ACC112 (cell line): ENCODE measurements at regions not wholly inside any gene's neighbourhood (a gene's known extent, or its start where the extent isn't known, plus 50 kb on each side); places are given as distances from the start of the nearest gene placed in this dataset.

Source experiments
- H2AFZ ChIP-seq: fragments of 200-600 bp; sonication (generic); one replicate; pipeline ENCODE4 v1.6.0; 2017; ENCODE audit warnings: antibody characterized with exemption, low read length; ENCODE audit not compliant: unreplicated experiment
- H3K27ac ChIP-seq: fragments of 200-600 bp; sonication (generic); 2 replicates; pipeline ENCODE4 v1.5.1; 2014; ENCODE audit warnings: low read depth, mild to moderate bottlenecking, antibody characterized with exemption, low read length, moderate library complexity
- H3K27me3 ChIP-seq: fragments of 200-600 bp; sonication (generic); 2 replicates; pipeline ENCODE4 v1.6.1; 2014; ENCODE audit warnings: mild to moderate bottlenecking, antibody characterized with exemption, low read length, moderate library complexity, mixed read lengths; ENCODE audit not compliant: insufficient read depth
- H3K36me3 ChIP-seq: fragments of 200-600 bp; sonication (generic); 2 replicates; pipeline ENCODE4 v1.6.1; 2016; ENCODE audit warnings: mild to moderate bottlenecking, antibody characterized with exemption, low read length, moderate library complexity, mixed read lengths; ENCODE audit not compliant: insufficient read depth
- H3K4me1 ChIP-seq: fragments of 200-600 bp; sonication (generic); one replicate; pipeline ENCODE4 v1.6.1; 2016; ENCODE audit warnings: low read length, mixed read lengths; ENCODE audit not compliant: insufficient read depth, unreplicated experiment, control insufficient read depth
- H3K4me3 ChIP-seq: fragments of 200-600 bp; sonication (generic); 2 replicates; pipeline ENCODE4 v1.5.1; 2014; ENCODE audit warnings: mild to moderate bottlenecking, low read depth, low read length
- H3K79me2 ChIP-seq: fragments of 200-600 bp; sonication (generic); one replicate; pipeline ENCODE4 v1.6.0; 2016; ENCODE audit warnings: low read length; ENCODE audit not compliant: control insufficient read depth, unreplicated experiment, insufficient read depth

DNA sequence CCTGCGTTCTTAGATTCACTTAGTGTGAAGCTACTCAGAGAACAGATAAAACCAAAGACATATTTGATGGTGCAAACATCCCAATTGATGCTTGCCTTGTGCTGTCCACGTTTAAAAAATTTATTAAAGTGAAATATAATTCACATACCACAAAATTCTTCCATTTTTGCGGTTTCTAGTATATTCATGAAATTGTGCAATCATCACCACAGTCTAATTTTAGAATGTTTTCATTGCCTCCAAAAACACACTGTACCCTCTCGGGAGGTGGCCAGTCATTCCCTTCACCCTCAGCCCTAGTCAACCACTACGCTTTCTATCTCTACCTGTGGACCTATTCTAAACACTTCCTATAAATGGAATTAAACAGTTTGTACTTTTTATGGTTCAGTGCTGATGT is 1109.2 kb downstream of the FLRT2 start:
- Histone ChIP-seq H3K4me3 (no peak overlapping the region), H3K36me3 (no peaks in the 10 kb centered on the region), H2AFZ (no peak overlapping the region), H3K4me1 (no peaks in the 10 kb centered on the region), H3K79me2 (no peaks in the 10 kb centered on the region), H3K27ac (no peak overlapping the region), H3K27me3 (no peaks in the 10 kb centered on the region)

GRCh38 chr14:86627080-86627479 is 1097.1 kb downstream of the FLRT2 start:
- Histone ChIP-seq H3K27ac (no peak overlapping the region), H3K27me3 (no peaks in the 10 kb centered on the region), H3K4me1 (no peaks in the 10 kb centered on the region), H2AFZ (no peak overlapping the region), H3K4me3 (no peak overlapping the region), H3K79me2 (no peaks in the 10 kb centered on the region), H3K36me3 (no peaks in the 10 kb centered on the region)

- Histone ChIP-seq H2AFZ (no peak overlapping the region), H3K27me3 (no peaks in the 10 kb centered on the region), H3K4me1 (no peaks in the 10 kb centered on the region), H3K79me2 (no peaks in the 10 kb centered on the region), H3K36me3 (no peaks in the 10 kb centered on the region), H3K27ac (no peak overlapping the region), H3K4me3 (no peak overlapping the region)
These were observed 1096.6 kb downstream of the FLRT2 start for GRCh38 chr14:86626530-86626929.

GRCh38 chr14:86625637-86626036 is 1095.7 kb downstream of the FLRT2 start:
- Histone ChIP-seq H2AFZ (no peak overlapping the region), H3K27ac (no peak overlapping the region), H3K36me3 (no peaks in the 10 kb centered on the region), H3K27me3 (no peaks in the 10 kb centered on the region), H3K79me2 (no peaks in the 10 kb centered on the region), H3K4me3 (no peak overlapping the region), H3K4me1 (no peaks in the 10 kb centered on the region)

DNA sequence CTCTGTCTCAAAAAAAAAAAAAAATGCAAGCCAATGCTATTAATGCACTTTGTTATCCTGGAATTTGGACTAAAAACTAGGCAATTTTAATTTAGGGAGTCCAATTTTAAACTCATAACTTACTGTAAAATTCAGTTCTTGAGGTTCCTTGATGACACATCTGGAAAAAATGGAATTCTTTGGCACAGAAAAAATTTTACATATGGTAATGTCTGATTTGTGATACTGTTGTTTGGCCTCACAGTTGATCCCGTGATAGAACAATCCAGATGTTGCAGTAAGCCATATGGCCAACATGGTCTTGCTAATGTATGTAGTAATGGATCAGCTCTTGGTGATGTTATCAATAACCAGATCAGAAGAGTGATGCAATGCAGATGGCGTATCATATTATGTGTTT is 1089.8 kb downstream of the FLRT2 start:
- Histone ChIP-seq H3K79me2 (no peaks in the 10 kb centered on the region), H3K4me1 (no peaks in the 10 kb centered on the region)

DNA sequence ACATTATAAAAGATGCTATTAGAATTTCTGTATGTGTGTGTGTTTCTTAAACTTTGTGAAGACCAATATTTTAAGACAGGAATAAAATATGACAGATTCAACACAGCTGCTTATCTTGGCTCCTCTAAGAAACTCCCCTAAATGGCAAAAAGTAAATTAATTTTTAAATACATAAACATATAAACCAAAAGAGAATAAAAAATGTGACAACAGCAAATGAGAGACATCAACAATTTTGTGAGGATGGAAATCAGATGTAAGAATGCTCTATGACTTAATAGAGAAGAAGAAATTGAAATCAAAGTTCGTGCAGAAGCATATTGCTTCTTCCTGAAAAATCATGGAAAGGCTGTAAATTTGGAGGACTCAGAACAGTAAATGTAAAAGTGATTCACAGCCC is 1083.8 kb downstream of the FLRT2 start:
- Histone ChIP-seq H3K27ac (no peak overlapping the region), H2AFZ (no peak overlapping the region), H3K36me3 (no peaks in the 10 kb centered on the region), H3K27me3 (no peaks in the 10 kb centered on the region), H3K4me3 (no peak overlapping the region), H3K79me2 (no peaks in the 10 kb centered on the region), H3K4me1 (no peaks in the 10 kb centered on the region)

More for the DNA sequence above, 1089.8 kb downstream of the FLRT2 start:
- Histone ChIP-seq H3K27ac (no peak overlapping the region), H2AFZ (no peak overlapping the region), H3K4me3 (no peak overlapping the region), H3K36me3 (no peaks in the 10 kb centered on the region), H3K27me3 (no peaks in the 10 kb centered on the region)

DNA sequence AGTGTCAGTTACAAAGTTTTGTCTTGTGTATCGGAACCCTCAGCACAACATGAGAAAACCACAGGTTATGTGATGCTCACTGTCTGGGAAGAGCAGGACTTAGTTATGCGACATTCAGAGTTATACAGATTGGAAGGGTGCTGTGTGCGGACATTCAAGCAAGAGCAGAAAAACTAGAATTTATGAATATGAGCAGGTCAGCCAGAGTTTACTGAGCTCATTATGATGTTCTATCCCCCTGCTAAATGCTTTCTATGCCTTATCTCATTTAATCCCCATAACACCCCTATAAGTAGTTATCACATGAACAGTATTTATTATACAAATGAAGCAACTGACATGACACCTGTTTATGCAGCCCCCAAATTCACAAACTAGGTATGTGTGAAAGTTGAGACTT is 1083.2 kb downstream of the FLRT2 start:
- no peak overlapping the region for H2AFZ ChIP-seq

GRCh38 chr14:86604561-86604960 is 1074.6 kb downstream of the FLRT2 start:
- H3K27ac ChIP-seq: no peak overlapping the region
- H3K27me3 ChIP-seq: no peaks in the 10 kb centered on the region
- no peaks in the 10 kb centered on the region for H3K79me2 ChIP-seq
- no peak overlapping the region for H3K4me3 ChIP-seq
- H2AFZ ChIP-seq: no peak overlapping the region
- no peaks in the 10 kb centered on the region for H3K36me3 ChIP-seq
- no peaks in the 10 kb centered on the region for H3K4me1 ChIP-seq

More for the DNA sequence above, 1083.2 kb downstream of the FLRT2 start:
- Histone ChIP-seq H3K4me3 (no peak overlapping the region), H3K27ac (no peak overlapping the region), H3K27me3 (no peaks in the 10 kb centered on the region), H3K36me3 (no peaks in the 10 kb centered on the region), H3K79me2 (no peaks in the 10 kb centered on the region), H3K4me1 (no peaks in the 10 kb centered on the region)

DNA sequence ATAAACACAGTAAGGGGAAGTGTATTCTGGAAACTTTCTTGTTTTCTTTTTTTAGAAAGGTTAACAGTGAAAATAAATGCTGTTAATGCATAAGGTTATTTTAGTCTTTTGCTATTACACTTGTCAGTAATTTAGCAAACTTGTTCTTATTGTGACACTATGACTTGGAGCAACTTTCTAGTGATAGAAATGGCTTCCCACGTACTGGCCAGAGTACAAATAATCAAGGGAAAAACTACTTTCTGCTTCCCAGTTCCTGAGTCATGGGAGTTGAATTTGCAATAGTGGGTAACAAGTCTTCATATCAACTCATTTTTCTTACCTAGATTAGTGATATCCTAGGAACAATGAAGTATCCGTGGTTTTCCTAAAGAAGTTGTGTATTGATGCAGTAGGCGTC is 1072.3 kb downstream of the FLRT2 start:
- no peaks in the 10 kb centered on the region for H3K4me1 ChIP-seq
- H2AFZ ChIP-seq: no peak overlapping the region
- H3K4me3 ChIP-seq: no peak overlapping the region
- H3K36me3 ChIP-seq: no peaks in the 10 kb centered on the region
- no peaks in the 10 kb centered on the region for H3K79me2 ChIP-seq
- H3K27me3 ChIP-seq: no peaks in the 10 kb centered on the region
- H3K27ac ChIP-seq: no peak overlapping the region

GRCh38 chr14:86601813-86602212 is 1071.9 kb downstream of the FLRT2 start:
- Histone ChIP-seq H3K27me3 (no peaks in the 10 kb centered on the region), H3K79me2 (no peaks in the 10 kb centered on the region), H3K4me1 (no peaks in the 10 kb centered on the region)

GRCh38 chr14:86597279-86597678 is 1067.3 kb downstream of the FLRT2 start:
- H2AFZ ChIP-seq: no peak overlapping the region

More at GRCh38 chr14:86601813-86602212, 1071.9 kb downstream of the FLRT2 start:
- Histone ChIP-seq H3K27ac (no peak overlapping the region), H3K4me3 (no peak overlapping the region), H3K36me3 (no peaks in the 10 kb centered on the region), H2AFZ (no peak overlapping the region)

More at GRCh38 chr14:86597279-86597678, 1067.3 kb downstream of the FLRT2 start:
- no peak overlapping the region for H3K4me3 ChIP-seq
- no peaks in the 10 kb centered on the region for H3K4me1 ChIP-seq
- H3K27me3 ChIP-seq: no peaks in the 10 kb centered on the region
- no peak overlapping the region for H3K27ac ChIP-seq
- no peaks in the 10 kb centered on the region for H3K79me2 ChIP-seq
- no peaks in the 10 kb centered on the region for H3K36me3 ChIP-seq
